Tongue (tissue), 1 donor: ENCODE measurements at regions not wholly inside any gene's neighbourhood (a gene's known extent, or its start where the extent isn't known, plus 50 kb on each side); places are given as distances from the start of the nearest gene placed in this dataset. TPM values are rescaled to one million over a fixed set of nuclear protein-coding genes. Genes with fewer than 3 reads are reported as not detected.

Source experiments
- small RNA-seq: library from RNA; depleted of rRNA; stranded (forward); fragments of <200 nt; gene quantifications from one replicate; pipeline ENCODE3, GENCODE V24; 2014; ENCODE audit warnings: low replicate concordance

Small RNAs in the stretch of these regions (small RNA-seq; reads per million reads assigned to genes)
- gene AC005002.2, result not detected
